Duodenal mucosa (tissue), 2 donors: ENCODE measurements at regions not wholly inside any gene's neighbourhood (a gene's known extent, or its start where the extent isn't known, plus 50 kb on each side); places are given as distances from the start of the nearest gene placed in this dataset.

Experiments used
- H3K27ac ChIP-seq: one replicate; pipeline ENCODE4 v1.7.0; 2013; ENCODE audit warnings: low read depth, low read length
- H3K27me3 ChIP-seq, 2 donors: one replicate each; pipeline ENCODE4 v1.7.0; 2013; ENCODE audit warnings: low read length in 2 of 2, control low read depth in 1 of 2; ENCODE audit not compliant: insufficient read depth in 2 of 2, control insufficient read depth in 1 of 2
- H3K36me3 ChIP-seq, 2 donors: one replicate each; pipeline ENCODE4 v1.7.0; 2013; ENCODE audit warnings: low read length in 2 of 2, control low read depth in 1 of 2; ENCODE audit not compliant: insufficient read depth in 2 of 2, control insufficient read depth in 1 of 2
- H3K4me1 ChIP-seq, 2 donors: one replicate each; pipeline ENCODE4 v1.7.0; 2013; ENCODE audit warnings: low read length in 2 of 2, control low read depth in 1 of 2; ENCODE audit not compliant: insufficient read depth in 2 of 2, control insufficient read depth in 1 of 2
- H3K4me3 ChIP-seq, 2 donors: one replicate each; pipeline ENCODE4 v1.7.0; 2013; ENCODE audit warnings: low read length in 2 of 2, low read depth in 1 of 2
- H3K9ac ChIP-seq, 2 donors: one replicate each; pipeline ENCODE4 v1.7.0; 2013; ENCODE audit warnings: low read length in 2 of 2, low read depth in 1 of 2
- H3K9me3 ChIP-seq, 2 donors: one replicate each; pipeline ENCODE4 v1.7.0; 2013; ENCODE audit warnings: low read length in 2 of 2, control low read depth in 1 of 2; ENCODE audit not compliant: control insufficient read depth in 1 of 2

- Histone ChIP-seq H3K4me1 (peaks cover 23 to 36% of the 10 kb centered on the region in 2 donors), H3K9ac (no peak overlapping the region), H3K9me3 (peaks cover 0 to 2% of the 10 kb centered on the region in 2 donors), H3K4me3 (no peak overlapping the region), H3K36me3 (no peaks in the 10 kb centered on the region), H3K27me3 (no peaks in the 10 kb centered on the region), H3K27ac (peak overlapping the region; percentile 69)
Observed at GRCh38 chr16:79402920-79403319, 197.6 kb downstream of the MAF start.

- H3K4me1 ChIP-seq, result peaks cover 23 to 36% of the 10 kb centered on the region in 2 donors
- peaks cover 0 to 2% of the 10 kb centered on the region in 2 donors for H3K9me3 ChIP-seq
- no peaks in the 10 kb centered on the region for H3K36me3 ChIP-seq
- peak overlapping the region; percentile 69 for H3K27ac ChIP-seq
- no peak overlapping the region for H3K4me3 ChIP-seq
- peak overlapping the region in 1 of 2 donors; percentile 60 for H3K9ac ChIP-seq
- H3K27me3 ChIP-seq, result no peaks in the 10 kb centered on the region
Observed at GRCh38 chr16:79402356-79402755, 198.2 kb downstream of the MAF start.

GRCh38 chr16:79401782-79402181, 198.8 kb downstream of the MAF start:
- Histone ChIP-seq H3K4me3 (no peak overlapping the region), H3K27me3 (no peaks in the 10 kb centered on the region), H3K36me3 (no peaks in the 10 kb centered on the region), H3K4me1 (peaks cover 23 to 36% of the 10 kb centered on the region in 2 donors), H3K9me3 (peaks cover 0 to 2% of the 10 kb centered on the region in 2 donors), H3K9ac (peak overlapping the region in 1 of 2 donors; percentile 60), H3K27ac (peak overlapping the region; percentile 69)

GRCh38 chr16:79401157-79401556, 199.4 kb downstream of the MAF start:
- Histone ChIP-seq H3K9ac (no peak overlapping the region), H3K27ac (peak overlapping the region; percentile 57), H3K9me3 (peaks cover 0 to 2% of the 10 kb centered on the region in 2 donors), H3K27me3 (no peaks in the 10 kb centered on the region), H3K4me1 (peaks cover 23 to 36% of the 10 kb centered on the region in 2 donors), H3K4me3 (no peak overlapping the region), H3K36me3 (no peaks in the 10 kb centered on the region)

DNA sequence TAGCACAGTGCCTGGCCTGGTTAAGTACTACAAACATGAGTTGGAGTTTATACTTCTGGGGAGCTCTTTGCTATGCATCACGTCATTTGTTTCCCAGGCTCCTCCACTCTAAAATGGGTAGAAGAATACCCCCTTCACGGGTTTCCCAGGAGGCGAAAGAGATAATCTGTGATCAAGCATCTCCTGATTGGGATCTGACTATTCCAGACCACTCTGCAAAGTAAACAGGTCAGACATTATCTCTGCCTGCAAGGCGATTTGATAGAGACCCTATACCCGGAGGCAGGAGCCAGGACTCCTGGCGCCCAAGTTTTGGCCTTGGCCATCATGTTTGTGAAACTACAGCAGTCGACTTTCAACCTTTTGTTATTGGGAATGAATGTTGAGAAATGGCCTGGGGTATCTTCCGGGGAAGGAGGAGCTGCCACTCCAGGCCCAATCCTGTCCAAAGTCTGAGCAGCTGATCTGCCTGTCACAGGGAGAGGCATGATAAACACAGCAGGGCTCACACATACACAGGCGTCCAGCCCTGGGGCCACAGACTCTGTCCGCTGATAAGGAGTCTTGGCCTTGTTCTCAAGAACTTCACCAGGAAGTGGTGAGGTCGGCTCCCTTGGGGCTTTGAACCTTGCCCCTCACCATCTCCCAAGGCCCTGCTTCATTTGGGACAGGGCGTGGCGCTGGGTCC, 199.9 kb downstream of the MAF start:
- no peaks in the 10 kb centered on the region for H3K36me3 ChIP-seq
- no peak overlapping the region for H3K9ac ChIP-seq
- peak overlapping the region; percentile 57 for H3K27ac ChIP-seq
- no peak overlapping the region for H3K4me3 ChIP-seq
- H3K4me1 ChIP-seq, result peaks cover 23 to 36% of the 10 kb centered on the region in 2 donors
- H3K9me3 ChIP-seq, result no peaks in the 10 kb centered on the region
- H3K27me3 ChIP-seq, result no peaks in the 10 kb centered on the region

DNA sequence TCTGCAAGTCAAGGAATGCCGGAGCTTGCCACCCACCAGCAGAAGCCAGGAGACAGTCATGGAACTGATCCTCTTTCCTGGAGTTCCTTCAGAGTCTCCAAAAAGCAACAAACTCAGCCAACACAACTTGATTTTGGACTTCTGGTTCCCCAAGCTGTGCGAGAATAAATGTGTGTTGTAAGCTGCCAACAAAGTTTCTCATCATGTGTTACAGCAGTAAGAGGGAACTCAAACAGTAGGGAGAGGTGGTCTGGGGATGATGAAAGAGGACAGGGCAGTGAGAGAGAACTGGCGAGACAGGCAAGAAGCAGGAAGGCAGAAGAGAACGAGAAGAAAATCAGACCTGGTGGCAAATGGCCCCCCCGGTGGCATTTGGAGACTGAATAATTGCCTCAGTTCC, 204.9 kb downstream of the MAF start:
- H3K4me1 ChIP-seq, result peaks cover 0 to 10% of the 10 kb centered on the region in 2 donors
- H3K9ac ChIP-seq, result no peak overlapping the region
- H3K27ac ChIP-seq, result no peak overlapping the region
- H3K9me3 ChIP-seq, result no peaks in the 10 kb centered on the region
- no peaks in the 10 kb centered on the region for H3K27me3 ChIP-seq
- no peaks in the 10 kb centered on the region for H3K36me3 ChIP-seq
- no peak overlapping the region for H3K4me3 ChIP-seq

DNA sequence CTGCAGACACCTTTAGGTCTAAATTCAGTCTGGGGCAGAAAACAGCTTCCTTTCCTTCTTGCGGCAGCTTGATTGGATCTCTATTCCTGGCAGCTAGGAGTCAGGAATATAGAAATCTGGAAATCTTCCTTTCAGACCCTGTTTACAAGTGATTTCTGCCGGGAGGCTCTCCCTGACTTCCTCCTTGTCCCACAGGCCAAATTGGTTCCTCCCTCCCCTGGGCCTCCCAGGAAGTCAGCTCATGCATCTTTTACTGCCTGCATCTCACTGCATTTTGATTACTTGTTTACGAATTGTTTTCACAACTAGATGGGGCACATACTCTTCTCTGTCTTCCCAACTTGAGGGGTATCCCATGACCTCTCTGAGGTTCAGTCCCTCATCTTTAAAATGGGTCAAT, 206.3 kb downstream of the MAF start:
- H3K27me3 ChIP-seq, result no peaks in the 10 kb centered on the region
- H3K27ac ChIP-seq, result no peak overlapping the region
- no peak overlapping the region for H3K4me3 ChIP-seq
- no peaks in the 10 kb centered on the region for H3K9me3 ChIP-seq
- no peaks in the 10 kb centered on the region for H3K36me3 ChIP-seq
- H3K4me1 ChIP-seq, result no peaks in the 10 kb centered on the region
- no peak overlapping the region for H3K9ac ChIP-seq

DNA sequence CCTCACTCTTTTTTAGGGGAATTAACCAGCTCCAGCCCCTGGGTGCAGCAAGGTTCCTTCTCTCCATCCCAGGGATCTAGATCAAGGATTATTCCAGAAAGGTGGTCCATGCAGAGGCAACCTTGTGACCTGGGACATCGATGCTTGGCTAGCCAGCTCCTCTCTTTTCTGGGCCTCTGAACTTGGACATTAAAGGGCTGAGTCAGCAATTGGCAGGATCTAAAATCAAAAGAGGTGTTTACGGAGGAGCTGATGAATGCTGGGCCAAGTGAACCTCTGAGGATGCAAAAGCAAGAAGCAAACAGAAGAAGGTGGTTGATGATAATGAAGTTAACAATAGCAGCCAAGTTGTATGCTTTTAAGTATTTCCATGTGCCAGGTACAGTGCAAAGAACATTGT, 207.0 kb downstream of the MAF start:
- no peak overlapping the region for H3K9ac ChIP-seq
- H3K36me3 ChIP-seq, result no peaks in the 10 kb centered on the region
- H3K27me3 ChIP-seq, result no peaks in the 10 kb centered on the region
- no peaks in the 10 kb centered on the region for H3K9me3 ChIP-seq
- no peak overlapping the region for H3K4me3 ChIP-seq
- no peak overlapping the region for H3K27ac ChIP-seq
- H3K4me1 ChIP-seq, result no peaks in the 10 kb centered on the region

GRCh38 chr16:79393127-79393526, 207.4 kb downstream of the MAF start:
- H3K9ac ChIP-seq, result no peak overlapping the region
- H3K4me1 ChIP-seq, result no peaks in the 10 kb centered on the region
- H3K36me3 ChIP-seq, result no peaks in the 10 kb centered on the region
- no peak overlapping the region for H3K4me3 ChIP-seq
- H3K9me3 ChIP-seq, result no peaks in the 10 kb centered on the region
- H3K27ac ChIP-seq, result no peak overlapping the region
- no peaks in the 10 kb centered on the region for H3K27me3 ChIP-seq

GRCh38 chr16:79392081-79392480, 208.5 kb downstream of the MAF start:
- Histone ChIP-seq H3K4me1 (no peaks in the 10 kb centered on the region), H3K27me3 (no peaks in the 10 kb centered on the region), H3K27ac (no peak overlapping the region)

More at GRCh38 chr16:79392081-79392480, 208.5 kb downstream of the MAF start:
- no peaks in the 10 kb centered on the region for H3K36me3 ChIP-seq
- no peaks in the 10 kb centered on the region for H3K9me3 ChIP-seq
- H3K4me3 ChIP-seq, result no peak overlapping the region
- no peak overlapping the region for H3K9ac ChIP-seq
